A549 (cell line): ENCODE measurements at regions not wholly inside any gene's neighbourhood (a gene's known extent, or its start where the extent isn't known, plus 50 kb on each side); places are given as distances from the start of the nearest gene placed in this dataset.

Experiments used
- MYC ChIP-seq: IDR thresholded peaks from 2 replicates; pipeline ENCODE4 v1.6.1; 2012; ENCODE audit warnings: mild to moderate bottlenecking, inconsistent platforms, low read length, improper control_type of control experiment, borderline replicate concordance
- NPAS2 ChIP-seq: fragments of 250-450 bp; sonication (Bioruptor Pico); IDR thresholded peaks from 2 replicates; pipeline ENCODE4 v1.8.0; 2022; ENCODE audit warnings: mild to moderate bottlenecking, moderate library complexity, borderline replicate concordance
- POLR2A ChIP-seq: IDR thresholded peaks from 2 replicates; pipeline ENCODE4 v1.6.1; 2012; ENCODE audit warnings: mild to moderate bottlenecking, low read length
- POLR2AphosphoS2 ChIP-seq: conservative IDR thresholded peaks from 2 replicates; pipeline ENCODE4 v1.6.1; 2012; ENCODE audit warnings: low read length, improper control_type of control experiment, inconsistent platforms
- ZC3H11A ChIP-seq: fragments of 450-650 bp; IDR thresholded peaks from 2 replicates; pipeline ENCODE4 v1.6.1; 2014; ENCODE audit warnings: antibody characterized with exemption, mild to moderate bottlenecking
- ZNF302 ChIP-seq: fragments of 250-450 bp; sonication (Bioruptor Pico); IDR thresholded peaks from 2 replicates; pipeline ENCODE4 v1.9.0; 2021; ENCODE audit warnings: inconsistent platforms, mild to moderate bottlenecking, moderate library complexity
- TF ChIP-seq, protein P1 (sequence below): fragments of 200-600 bp; sonication (generic); IDR thresholded peaks from 2 replicates; pipeline ENCODE4 v1.6.1; 2016; ENCODE audit warnings: antibody characterized with exemption, mild to moderate bottlenecking, moderate library complexity
- TF ChIP-seq, protein P2 (sequence below): fragments of 150-350 bp; IDR thresholded peaks from 2 replicates; pipeline ENCODE4 v1.6.1; 2014; ENCODE audit warnings: low read depth, mild to moderate bottlenecking, low read length
- TF ChIP-seq, protein P3 (sequence below): fragments of 250-450 bp; sonication (Bioruptor Pico); IDR thresholded peaks from 2 replicates; pipeline ENCODE4 v1.5.0; 2021; ENCODE audit warnings: mild to moderate bottlenecking, moderate library complexity, borderline replicate concordance
- TF ChIP-seq, protein P4 (sequence below): fragments of >200 bp; sonication (Bioruptor Twin); formaldehyde crosslinking; IDR thresholded peaks from 3 replicates; pipeline ENCODE4 v1.5.1; 2016
- TF ChIP-seq, protein P5 (sequence below): IDR thresholded peaks from 2 replicates; pipeline ENCODE4 v1.6.1; 2012
- TF ChIP-seq, protein P6 (sequence below): IDR thresholded peaks from 2 replicates; pipeline ENCODE4 v1.6.1; 2012

DNA sequence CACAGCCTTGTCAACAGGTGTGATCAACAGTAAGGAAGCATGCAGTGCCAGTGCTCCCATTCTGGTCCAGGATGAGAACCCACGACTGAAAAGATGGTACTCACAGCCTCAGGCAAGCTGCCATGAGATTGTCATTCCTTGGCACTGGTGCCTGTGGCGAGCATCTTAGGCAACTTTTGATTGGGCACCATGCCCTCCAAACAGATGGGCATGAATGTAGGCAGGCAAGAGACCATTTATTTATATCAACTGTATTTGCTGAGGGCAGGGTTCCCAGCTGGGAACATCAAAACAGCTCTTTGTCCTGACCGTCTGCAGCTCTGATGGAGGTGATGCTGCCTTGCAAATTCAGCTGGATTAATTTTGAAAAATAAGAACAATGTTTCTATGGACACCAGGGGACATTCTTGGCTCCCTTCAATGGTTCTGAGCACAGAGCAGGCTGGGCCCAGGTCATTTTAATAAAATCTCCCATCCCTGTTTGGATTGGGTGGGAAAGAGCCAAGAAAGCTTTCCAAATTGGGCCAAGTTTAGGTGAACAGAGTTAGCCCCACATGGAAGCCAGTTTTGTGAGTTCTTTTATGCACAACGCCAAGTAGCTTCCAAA lies 522.5 kb downstream of the RMST start:
- TF ChIP-seq, protein P1, sequence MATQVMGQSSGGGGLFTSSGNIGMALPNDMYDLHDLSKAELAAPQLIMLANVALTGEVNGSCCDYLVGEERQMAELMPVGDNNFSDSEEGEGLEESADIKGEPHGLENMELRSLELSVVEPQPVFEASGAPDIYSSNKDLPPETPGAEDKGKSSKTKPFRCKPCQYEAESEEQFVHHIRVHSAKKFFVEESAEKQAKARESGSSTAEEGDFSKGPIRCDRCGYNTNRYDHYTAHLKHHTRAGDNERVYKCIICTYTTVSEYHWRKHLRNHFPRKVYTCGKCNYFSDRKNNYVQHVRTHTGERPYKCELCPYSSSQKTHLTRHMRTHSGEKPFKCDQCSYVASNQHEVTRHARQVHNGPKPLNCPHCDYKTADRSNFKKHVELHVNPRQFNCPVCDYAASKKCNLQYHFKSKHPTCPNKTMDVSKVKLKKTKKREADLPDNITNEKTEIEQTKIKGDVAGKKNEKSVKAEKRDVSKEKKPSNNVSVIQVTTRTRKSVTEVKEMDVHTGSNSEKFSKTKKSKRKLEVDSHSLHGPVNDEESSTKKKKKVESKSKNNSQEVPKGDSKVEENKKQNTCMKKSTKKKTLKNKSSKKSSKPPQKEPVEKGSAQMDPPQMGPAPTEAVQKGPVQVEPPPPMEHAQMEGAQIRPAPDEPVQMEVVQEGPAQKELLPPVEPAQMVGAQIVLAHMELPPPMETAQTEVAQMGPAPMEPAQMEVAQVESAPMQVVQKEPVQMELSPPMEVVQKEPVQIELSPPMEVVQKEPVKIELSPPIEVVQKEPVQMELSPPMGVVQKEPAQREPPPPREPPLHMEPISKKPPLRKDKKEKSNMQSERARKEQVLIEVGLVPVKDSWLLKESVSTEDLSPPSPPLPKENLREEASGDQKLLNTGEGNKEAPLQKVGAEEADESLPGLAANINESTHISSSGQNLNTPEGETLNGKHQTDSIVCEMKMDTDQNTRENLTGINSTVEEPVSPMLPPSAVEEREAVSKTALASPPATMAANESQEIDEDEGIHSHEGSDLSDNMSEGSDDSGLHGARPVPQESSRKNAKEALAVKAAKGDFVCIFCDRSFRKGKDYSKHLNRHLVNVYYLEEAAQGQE, result no peak
- TF ChIP-seq, protein P2, sequence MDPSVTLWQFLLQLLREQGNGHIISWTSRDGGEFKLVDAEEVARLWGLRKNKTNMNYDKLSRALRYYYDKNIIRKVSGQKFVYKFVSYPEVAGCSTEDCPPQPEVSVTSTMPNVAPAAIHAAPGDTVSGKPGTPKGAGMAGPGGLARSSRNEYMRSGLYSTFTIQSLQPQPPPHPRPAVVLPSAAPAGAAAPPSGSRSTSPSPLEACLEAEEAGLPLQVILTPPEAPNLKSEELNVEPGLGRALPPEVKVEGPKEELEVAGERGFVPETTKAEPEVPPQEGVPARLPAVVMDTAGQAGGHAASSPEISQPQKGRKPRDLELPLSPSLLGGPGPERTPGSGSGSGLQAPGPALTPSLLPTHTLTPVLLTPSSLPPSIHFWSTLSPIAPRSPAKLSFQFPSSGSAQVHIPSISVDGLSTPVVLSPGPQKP, result no peak
- no peak for TF ChIP-seq ZC3H11A
- TF ChIP-seq, protein P3, sequence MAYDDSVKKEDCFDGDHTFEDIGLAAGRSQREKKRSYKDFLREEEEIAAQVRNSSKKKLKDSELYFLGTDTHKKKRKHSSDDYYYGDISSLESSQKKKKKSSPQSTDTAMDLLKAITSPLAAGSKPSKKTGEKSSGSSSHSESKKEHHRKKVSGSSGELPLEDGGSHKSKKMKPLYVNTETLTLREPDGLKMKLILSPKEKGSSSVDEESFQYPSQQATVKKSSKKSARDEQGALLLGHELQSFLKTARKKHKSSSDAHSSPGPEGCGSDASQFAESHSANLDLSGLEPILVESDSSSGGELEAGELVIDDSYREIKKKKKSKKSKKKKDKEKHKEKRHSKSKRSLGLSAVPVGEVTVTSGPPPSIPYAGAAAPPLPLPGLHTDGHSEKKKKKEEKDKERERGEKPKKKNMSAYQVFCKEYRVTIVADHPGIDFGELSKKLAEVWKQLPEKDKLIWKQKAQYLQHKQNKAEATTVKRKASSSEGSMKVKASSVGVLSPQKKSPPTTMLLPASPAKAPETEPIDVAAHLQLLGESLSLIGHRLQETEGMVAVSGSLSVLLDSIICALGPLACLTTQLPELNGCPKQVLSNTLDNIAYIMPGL (CRISPR knock-in tag), result no peak
- TF ChIP-seq, protein P4, sequence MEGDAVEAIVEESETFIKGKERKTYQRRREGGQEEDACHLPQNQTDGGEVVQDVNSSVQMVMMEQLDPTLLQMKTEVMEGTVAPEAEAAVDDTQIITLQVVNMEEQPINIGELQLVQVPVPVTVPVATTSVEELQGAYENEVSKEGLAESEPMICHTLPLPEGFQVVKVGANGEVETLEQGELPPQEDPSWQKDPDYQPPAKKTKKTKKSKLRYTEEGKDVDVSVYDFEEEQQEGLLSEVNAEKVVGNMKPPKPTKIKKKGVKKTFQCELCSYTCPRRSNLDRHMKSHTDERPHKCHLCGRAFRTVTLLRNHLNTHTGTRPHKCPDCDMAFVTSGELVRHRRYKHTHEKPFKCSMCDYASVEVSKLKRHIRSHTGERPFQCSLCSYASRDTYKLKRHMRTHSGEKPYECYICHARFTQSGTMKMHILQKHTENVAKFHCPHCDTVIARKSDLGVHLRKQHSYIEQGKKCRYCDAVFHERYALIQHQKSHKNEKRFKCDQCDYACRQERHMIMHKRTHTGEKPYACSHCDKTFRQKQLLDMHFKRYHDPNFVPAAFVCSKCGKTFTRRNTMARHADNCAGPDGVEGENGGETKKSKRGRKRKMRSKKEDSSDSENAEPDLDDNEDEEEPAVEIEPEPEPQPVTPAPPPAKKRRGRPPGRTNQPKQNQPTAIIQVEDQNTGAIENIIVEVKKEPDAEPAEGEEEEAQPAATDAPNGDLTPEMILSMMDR, result no peak
- no peak for TF ChIP-seq POLR2A
- TF ChIP-seq ZNF302 (CRISPR knock-in tag), result no peak
- no peak for TF ChIP-seq MYC
- no peak for TF ChIP-seq POLR2AphosphoS2
- TF ChIP-seq, protein P5, sequence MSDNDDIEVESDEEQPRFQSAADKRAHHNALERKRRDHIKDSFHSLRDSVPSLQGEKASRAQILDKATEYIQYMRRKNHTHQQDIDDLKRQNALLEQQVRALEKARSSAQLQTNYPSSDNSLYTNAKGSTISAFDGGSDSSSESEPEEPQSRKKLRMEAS, result no peak
- TF ChIP-seq, protein P6, sequence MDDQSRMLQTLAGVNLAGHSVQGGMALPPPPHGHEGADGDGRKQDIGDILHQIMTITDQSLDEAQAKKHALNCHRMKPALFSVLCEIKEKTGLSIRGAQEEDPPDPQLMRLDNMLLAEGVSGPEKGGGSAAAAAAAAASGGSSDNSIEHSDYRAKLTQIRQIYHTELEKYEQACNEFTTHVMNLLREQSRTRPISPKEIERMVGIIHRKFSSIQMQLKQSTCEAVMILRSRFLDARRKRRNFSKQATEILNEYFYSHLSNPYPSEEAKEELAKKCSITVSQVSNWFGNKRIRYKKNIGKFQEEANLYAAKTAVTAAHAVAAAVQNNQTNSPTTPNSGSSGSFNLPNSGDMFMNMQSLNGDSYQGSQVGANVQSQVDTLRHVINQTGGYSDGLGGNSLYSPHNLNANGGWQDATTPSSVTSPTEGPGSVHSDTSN, result no peak
- no peak for TF ChIP-seq NPAS2 (CRISPR knock-in tag)
